HepG2 (cell line): ENCODE measurements at regions not wholly inside any gene's neighbourhood (a gene's known extent, or its start where the extent isn't known, plus 50 kb on each side); places are given as distances from the start of the nearest gene placed in this dataset.

Experiments
- ATAC-seq: fragments of 200-7000 bp; cut with Tn5 transposase; 3 replicates; pipeline ENCODE4 v1.9.1; 2020; ENCODE audit warnings: mild to moderate bottlenecking, moderate library complexity
- BruUV-seq: library from RNA; stranded (reverse); fragments of 400-500 nt; replicated peaks from 2 replicates; lab custom pipeline; 2021; lab: Mats Ljungman, UMichigan
- CTCF ChIA-PET: fragments of 300-600 bp; formaldehyde crosslinking; extraction: SDS; loops from one replicate; lab custom pipeline; 2021; ENCODE audit warnings: low total read pairs, inconsistent platforms, low intra/inter-chr PET ratio; lab: Yijun Ruan, JAX
- POLR2A ChIA-PET: fragments of 350-600 bp; sonication (Branson Sonifier 250); formaldehyde crosslinking; loops from one replicate; lab custom pipeline; 2020; ENCODE audit warnings: antibody characterized with exemption, inconsistent platforms; lab: Yijun Ruan, JAX
- DNase-seq: peaks from one replicate; pipeline ENCODE4 v3.0.0-alpha.2; 2015; ENCODE audit warnings: low spot score
- FAIRE-seq: peaks from 3 replicates; lab custom pipeline; 2011; peaks lifted over from hg19 to GRCh38; lab: Jason Lieb, UNC
- H2AFZ ChIP-seq: one replicate; pipeline ENCODE4 v1.6.1; 2011; ENCODE audit warnings: low read length, inconsistent platforms
- H3K27ac ChIP-seq: fragments of 300-600 bp; 3 replicates; pipeline ENCODE4 v1.8.0; 2011; ENCODE audit warnings: mixed run types, mild to moderate bottlenecking, mixed read lengths, low read length, inconsistent platforms; ENCODE audit not compliant: insufficient read depth; ENCODE audit errors: extremely low read length
- H3K27me3 ChIP-seq, 2 experiments: fragments of 200-600 bp in 1 of 2; 2 replicates in 1 of 2; 3 replicates in 1 of 2; pipeline versions ENCODE4 v1.6.0 to v1.8.0; 2011; ENCODE audit warnings: low read length in 2 of 2, mild to moderate bottlenecking in 2 of 2, moderate library complexity in 2 of 2, inconsistent platforms in 1 of 2; ENCODE audit not compliant: insufficient read depth in 2 of 2, control insufficient read depth in 1 of 2
- H3K36me3 ChIP-seq, 2 experiments: fragments of 200-600 bp in 1 of 2; replicated peaks in 1 of 2; 2 replicates in 1 of 2; 3 replicates in 1 of 2; pipeline versions ENCODE4 v1.5.1 to v1.8.0; 2011; ENCODE audit warnings: low read length in 2 of 2, inconsistent platforms in 1 of 2; ENCODE audit not compliant: insufficient read depth in 2 of 2, control insufficient read depth in 1 of 2
- H3K4me1 ChIP-seq: 2 replicates; pipeline ENCODE4 v1.5.1; 2012; ENCODE audit warnings: low read length, inconsistent platforms; ENCODE audit not compliant: insufficient read depth
- H3K4me2 ChIP-seq: 2 replicates; pipeline ENCODE4 v1.6.0; 2011; ENCODE audit warnings: low read depth, low read length, inconsistent platforms
- H3K4me3 ChIP-seq, 3 experiments: fragments of 200-600 bp in 1 of 3; sonication (generic), shearing (Covaris generic) in 1 of 3; replicated peaks in 1 of 3; 2 replicates each; pipeline ENCODE4 v1.5.1; 2011 to 2016; ENCODE audit warnings: low read length in 3 of 3, inconsistent platforms in 2 of 3, low read depth in 2 of 3, mild to moderate bottlenecking in 2 of 3, control low read depth in 1 of 3, mixed read lengths in 1 of 3; ENCODE audit not compliant: insufficient read depth in 1 of 3
- H3K79me2 ChIP-seq: one replicate; pipeline ENCODE4 v1.6.1; 2011; ENCODE audit warnings: low read length, inconsistent platforms; ENCODE audit not compliant: insufficient read depth
- H3K9ac ChIP-seq: 2 replicates; pipeline ENCODE4 v1.6.0; 2011; ENCODE audit warnings: mild to moderate bottlenecking, low read depth, low read length, inconsistent platforms; ENCODE audit not compliant: insufficient read depth
- H3K9me3 ChIP-seq: 2 replicates; pipeline ENCODE4 v1.5.1; 2012; ENCODE audit warnings: mild to moderate bottlenecking, low read length
- H4K20me1 ChIP-seq: 2 replicates; pipeline ENCODE4 v1.6.0; 2011; ENCODE audit warnings: inconsistent platforms, mild to moderate bottlenecking, low read length, moderate library complexity; ENCODE audit not compliant: insufficient read depth
- ATF7-NPFF ChIP-seq: sonication (generic); formaldehyde crosslinking; IDR thresholded peaks from 2 replicates; pipeline ENCODE4 v1.8.1; 2023; ENCODE audit warnings: mild to moderate bottlenecking, low read depth, missing genetic modification reagents, moderate library complexity
- HDAC1 ChIP-seq: sonication (generic); formaldehyde crosslinking; IDR thresholded peaks from 2 replicates; pipeline ENCODE4 v1.5.1; 2020; ENCODE audit warnings: mild to moderate bottlenecking, missing genetic modification reagents
- HHEX ChIP-seq: IDR thresholded peaks from 2 replicates; pipeline ENCODE4 v1.6.1; 2016; ENCODE audit warnings: control low read depth
- ISL2 ChIP-seq: sonication (generic); formaldehyde crosslinking; IDR thresholded peaks from 2 replicates; pipeline ENCODE4 v1.5.0; 2020; ENCODE audit warnings: missing genetic modification reagents
- MED8 ChIP-seq: sonication (generic); formaldehyde crosslinking; IDR thresholded peaks from 2 replicates; pipeline ENCODE4 v1.8.1; 2023; ENCODE audit warnings: mild to moderate bottlenecking, missing genetic modification reagents; ENCODE audit not compliant: insufficient replicate concordance
- NFE2L2 ChIP-seq: fragments of 150-350 bp; IDR thresholded peaks from 2 replicates; pipeline ENCODE4 v1.6.1; 2014; ENCODE audit warnings: low read length
- NR2C2 ChIP-seq: sonication (generic); formaldehyde crosslinking; IDR thresholded peaks from 2 replicates; pipeline ENCODE4 v1.4.0; 2020; ENCODE audit warnings: missing genetic modification reagents, mild to moderate bottlenecking, moderate library complexity, borderline replicate concordance
- ONECUT2 ChIP-seq: sonication (generic); formaldehyde crosslinking; IDR thresholded peaks from 2 replicates; pipeline ENCODE4 v1.4.0; 2020; ENCODE audit warnings: missing genetic modification reagents
- RARG ChIP-seq: sonication (generic); formaldehyde crosslinking; IDR thresholded peaks from 2 replicates; pipeline ENCODE4 v1.4.0; 2020; ENCODE audit warnings: low read depth, mild to moderate bottlenecking, missing genetic modification reagents
- RELA ChIP-seq: sonication (generic); formaldehyde crosslinking; IDR thresholded peaks from 2 replicates; pipeline ENCODE4 v1.4.0; 2020; ENCODE audit warnings: missing genetic modification reagents
- TAF15 ChIP-seq: fragments of 200-400 bp; formaldehyde crosslinking; IDR thresholded peaks from one replicate; pipeline ENCODE4 v1.6.1; 2018; ENCODE audit warnings: mild to moderate bottlenecking, low read depth, low read length; ENCODE audit not compliant: poor library complexity, severe bottlenecking
- WGBS: methylation state at CpG from one replicate; pipeline ENCODE4 v1.1.6; 2017; ENCODE audit warnings: low lambda C conversion rate; 5-methylcytosine and 5-hydroxymethylcytosine counted together
- in situ Hi-C: cut with HindIII; loops from 2 replicates; pipeline ENCODE4 v1.10.0; 2017; ENCODE audit warnings: low pct_unique_long_range_greater_than_20kb; ENCODE audit not compliant: extremely low pct_ligation_motif_present
- intact Hi-C: fragments of 100-400 bp; cut with micrococcal nuclease; formaldehyde crosslinking; loops from one replicate; pipeline ENCODE4 v1.10.0; 2022; ENCODE audit not compliant: unreplicated experiment
- TF ChIP-seq, protein P1 (sequence below): sonication (generic); formaldehyde crosslinking; IDR thresholded peaks from 2 replicates; pipeline ENCODE4 v1.4.0; 2020; ENCODE audit warnings: missing genetic modification reagents, mild to moderate bottlenecking, borderline replicate concordance
- TF ChIP-seq, protein P2 (sequence below): sonication (generic); formaldehyde crosslinking; IDR thresholded peaks from 2 replicates; pipeline ENCODE4 v1.9.0; 2021; ENCODE audit warnings: missing genetic modification reagents, mild to moderate bottlenecking, borderline replicate concordance
- TF ChIP-seq, protein P3 (sequence below): sonication (generic); formaldehyde crosslinking; IDR thresholded peaks from 2 replicates; pipeline ENCODE4 v1.8.0; 2023; ENCODE audit warnings: mild to moderate bottlenecking, missing genetic modification reagents
- TF ChIP-seq, protein P4 (sequence below): sonication (generic); IDR thresholded peaks from 2 replicates; pipeline ENCODE4 v1.6.1; 2016; ENCODE audit warnings: low read depth, borderline replicate concordance

DNA sequence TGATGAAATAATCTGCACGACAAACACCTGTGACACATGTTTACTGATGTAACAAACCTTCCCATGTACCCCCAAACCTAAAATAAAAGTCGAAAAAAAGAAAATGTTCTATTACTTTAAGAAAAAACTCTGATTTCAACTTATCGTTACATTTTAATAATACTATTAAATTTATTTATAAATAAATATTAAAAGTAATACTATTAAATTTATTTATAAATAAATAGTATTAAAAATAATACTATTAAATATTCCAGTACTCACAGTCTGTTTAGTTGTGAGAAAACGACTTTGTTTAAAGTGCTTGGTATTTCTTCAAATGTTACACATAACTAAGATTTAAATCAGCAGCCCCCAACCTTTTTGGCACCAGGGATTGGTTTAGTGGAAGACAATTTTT, 471.6 kb upstream of the PRKX start:
- Histone ChIP-seq H4K20me1 (no peaks in the 10 kb centered on the region), H3K4me1 (no peaks in the 10 kb centered on the region), H3K9me3 (no peaks in the 10 kb centered on the region), H3K27me3 (no peaks in the 10 kb centered on the region), H2AFZ (no peak overlapping the region), H3K27ac (no peak overlapping the region), H3K79me2 (no peaks in the 10 kb centered on the region)
- no peak for DNase-seq
- ChIA-PET CTCF (no interaction called here), POLR2A (no interaction called here)
- in situ Hi-C loops = no loop called here
- FAIRE-seq = no peak
- TF ChIP-seq, protein P1, sequence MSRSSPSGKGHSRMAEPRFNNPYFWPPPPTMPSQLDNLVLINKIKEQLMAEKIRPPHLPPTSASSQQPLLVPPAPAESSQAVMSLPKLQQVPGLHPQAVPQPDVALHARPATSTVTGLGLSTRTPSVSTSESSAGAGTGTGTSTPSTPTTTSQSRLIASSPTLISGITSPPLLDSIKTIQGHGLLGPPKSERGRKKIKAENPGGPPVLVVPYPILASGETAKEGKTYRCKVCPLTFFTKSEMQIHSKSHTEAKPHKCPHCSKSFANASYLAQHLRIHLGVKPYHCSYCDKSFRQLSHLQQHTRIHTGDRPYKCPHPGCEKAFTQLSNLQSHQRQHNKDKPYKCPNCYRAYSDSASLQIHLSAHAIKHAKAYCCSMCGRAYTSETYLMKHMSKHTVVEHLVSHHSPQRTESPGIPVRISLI (CRISPR knock-in tag) = no peak
- TF ChIP-seq ONECUT2 = no peak
- no peak for TF ChIP-seq RELA
- no peak for TF ChIP-seq TAF15
- TF ChIP-seq, protein P2, sequence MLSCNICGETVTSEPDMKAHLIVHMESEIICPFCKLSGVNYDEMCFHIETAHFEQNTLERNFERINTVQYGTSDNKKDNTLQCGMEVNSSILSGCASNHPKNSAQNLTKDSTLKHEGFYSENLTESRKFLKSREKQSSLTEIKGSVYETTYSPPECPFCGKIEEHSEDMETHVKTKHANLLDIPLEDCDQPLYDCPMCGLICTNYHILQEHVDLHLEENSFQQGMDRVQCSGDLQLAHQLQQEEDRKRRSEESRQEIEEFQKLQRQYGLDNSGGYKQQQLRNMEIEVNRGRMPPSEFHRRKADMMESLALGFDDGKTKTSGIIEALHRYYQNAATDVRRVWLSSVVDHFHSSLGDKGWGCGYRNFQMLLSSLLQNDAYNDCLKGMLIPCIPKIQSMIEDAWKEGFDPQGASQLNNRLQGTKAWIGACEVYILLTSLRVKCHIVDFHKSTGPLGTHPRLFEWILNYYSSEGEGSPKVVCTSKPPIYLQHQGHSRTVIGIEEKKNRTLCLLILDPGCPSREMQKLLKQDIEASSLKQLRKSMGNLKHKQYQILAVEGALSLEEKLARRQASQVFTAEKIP (CRISPR knock-in tag) = no peak
- TF ChIP-seq, all 625 proteins: peak for 0
- no TSS peak for BruUV-seq
- Histone ChIP-seq H3K4me3 (no peak overlapping the region), H3K36me3 (no peaks in the 10 kb centered on the region), H3K9ac (no peak overlapping the region), H3K4me2 (no peak overlapping the region)
- intact Hi-C loops = no loop called here
- no peak for ATAC-seq
- WGBS = 26% methylated on average over 4 of the region's 4 CpGs

DNA sequence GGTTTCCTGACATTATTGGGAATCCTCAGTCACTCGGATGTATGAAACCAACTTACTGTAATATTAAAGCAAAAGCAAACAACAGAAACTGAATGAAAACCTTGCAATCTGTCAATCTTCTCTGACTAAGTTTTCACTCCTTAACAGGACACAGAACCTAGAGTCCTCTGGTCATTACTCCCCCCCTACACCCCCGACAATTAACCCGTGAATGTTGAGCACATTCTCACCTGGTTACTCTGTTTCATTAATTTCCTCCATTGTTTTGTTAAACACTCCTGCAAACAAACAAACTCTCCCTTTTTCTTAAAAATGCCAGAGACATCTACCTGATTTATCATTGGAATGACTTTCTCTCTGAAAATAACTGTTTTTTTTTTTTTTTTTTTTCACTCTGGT, 469.0 kb upstream of the PRKX start:
- Histone ChIP-seq H3K4me3 (no peak overlapping the region), H3K4me1 (no peaks in the 10 kb centered on the region), H3K27ac (no peak overlapping the region), H3K4me2 (no peak overlapping the region), H3K27me3 (no peaks in the 10 kb centered on the region), H3K9ac (no peak overlapping the region), H3K9me3 (no peaks in the 10 kb centered on the region), H2AFZ (no peak overlapping the region), H3K79me2 (no peaks in the 10 kb centered on the region), H3K36me3 (no peaks in the 10 kb centered on the region), H4K20me1 (no peaks in the 10 kb centered on the region)
- CTCF ChIA-PET = no interaction called here
- FAIRE-seq (no peak), DNase-seq (no peak), ATAC-seq (no peak)
- WGBS = 8% methylated on average over 2 of the region's 3 CpGs
- no TSS peak for BruUV-seq
- POLR2A ChIA-PET = no interaction called here
- in situ Hi-C loops (no loop called here), intact Hi-C loops (no loop called here)
- TF ChIP-seq NFE2L2 = no peak
- TF ChIP-seq, protein P3, sequence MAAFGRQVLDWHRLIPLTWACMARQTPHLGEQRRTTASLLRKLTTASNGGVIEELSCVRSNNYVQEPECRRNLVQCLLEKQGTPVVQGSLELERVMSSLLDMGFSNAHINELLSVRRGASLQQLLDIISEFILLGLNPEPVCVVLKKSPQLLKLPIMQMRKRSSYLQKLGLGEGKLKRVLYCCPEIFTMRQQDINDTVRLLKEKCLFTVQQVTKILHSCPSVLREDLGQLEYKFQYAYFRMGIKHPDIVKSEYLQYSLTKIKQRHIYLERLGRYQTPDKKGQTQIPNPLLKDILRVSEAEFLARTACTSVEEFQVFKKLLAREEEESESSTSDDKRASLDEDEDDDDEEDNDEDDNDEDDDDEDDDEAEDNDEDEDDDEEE (CRISPR knock-in tag) = no peak
- TF ChIP-seq ISL2 (CRISPR knock-in tag) = no peak
- no peak for TF ChIP-seq TAF15
- TF ChIP-seq HHEX = no peak
- TF ChIP-seq HDAC1 (CRISPR knock-in tag) = no peak
- no peak for TF ChIP-seq ATF7-NPFF (CRISPR knock-in tag)
- no peak for TF ChIP-seq NR2C2
- TF ChIP-seq, protein P4, sequence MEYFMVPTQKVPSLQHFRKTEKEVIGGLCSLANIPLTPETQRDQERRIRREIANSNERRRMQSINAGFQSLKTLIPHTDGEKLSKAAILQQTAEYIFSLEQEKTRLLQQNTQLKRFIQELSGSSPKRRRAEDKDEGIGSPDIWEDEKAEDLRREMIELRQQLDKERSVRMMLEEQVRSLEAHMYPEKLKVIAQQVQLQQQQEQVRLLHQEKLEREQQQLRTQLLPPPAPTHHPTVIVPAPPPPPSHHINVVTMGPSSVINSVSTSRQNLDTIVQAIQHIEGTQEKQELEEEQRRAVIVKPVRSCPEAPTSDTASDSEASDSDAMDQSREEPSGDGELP = no peak
- TF ChIP-seq MED8 (CRISPR knock-in tag) = no peak
- TF ChIP-seq RARG (CRISPR knock-in tag) = no peak
